Loucy (cell line): ENCODE measurements at regions not wholly inside any gene's neighbourhood (a gene's known extent, or its start where the extent isn't known, plus 50 kb on each side); places are given as distances from the start of the nearest gene placed in this dataset.

Experiments
- H2AFZ ChIP-seq: fragments of 200-600 bp; sonication (generic); 2 replicates; pipeline ENCODE4 v1.6.0; 2016; ENCODE audit warnings: antibody characterized with exemption, mild to moderate bottlenecking, low read length, moderate library complexity
- H3F3A ChIP-seq: fragments of 200-600 bp; 2 replicates; pipeline ENCODE4 v1.6.0; 2016; ENCODE audit warnings: antibody characterized with exemption, low read depth, mild to moderate bottlenecking
- H3K27me3 ChIP-seq: fragments of 200-600 bp; sonication (generic); 2 replicates; pipeline ENCODE4 v1.6.1; 2014; ENCODE audit warnings: low read length, mild to moderate bottlenecking; ENCODE audit not compliant: insufficient read depth, poor library complexity, severe bottlenecking
- H3K36me3 ChIP-seq: fragments of 200-600 bp; sonication (generic); 2 replicates; pipeline ENCODE4 v1.6.1; 2016; ENCODE audit warnings: low read length; ENCODE audit not compliant: insufficient read depth
- H3K4me1 ChIP-seq: fragments of 200-600 bp; sonication (generic); 2 replicates; pipeline ENCODE4 v1.5.1; 2014; ENCODE audit warnings: low read length, mild to moderate bottlenecking; ENCODE audit not compliant: insufficient read depth, poor library complexity, severe bottlenecking
- H3K4me2 ChIP-seq: fragments of 200-600 bp; sonication (generic); 2 replicates; pipeline ENCODE4 v1.6.0; 2014; ENCODE audit warnings: antibody characterized with exemption, low read length, low read depth, mild to moderate bottlenecking; ENCODE audit not compliant: poor library complexity, severe bottlenecking
- H3K4me3 ChIP-seq: fragments of 200-600 bp; sonication (generic); 2 replicates; pipeline ENCODE4 v1.5.1; 2014; ENCODE audit warnings: low read length, mild to moderate bottlenecking, mixed read lengths; ENCODE audit not compliant: poor library complexity, severe bottlenecking
- H3K79me2 ChIP-seq: fragments of 200-600 bp; sonication (generic); 2 replicates; pipeline ENCODE4 v1.6.1; 2014; ENCODE audit warnings: low read length; ENCODE audit not compliant: insufficient read depth
- H3K9ac ChIP-seq: fragments of 200-600 bp; sonication (generic); 2 replicates; pipeline ENCODE4 v1.6.0; 2014; ENCODE audit warnings: mild to moderate bottlenecking, low read depth, low read length, moderate library complexity; ENCODE audit not compliant: poor library complexity, severe bottlenecking
- H3K9me2 ChIP-seq: fragments of 200-600 bp; sonication (generic); replicated peaks from 2 replicates; pipeline ENCODE4 v1.6.1; 2016; ENCODE audit warnings: low read depth, low read length, mixed read lengths
- H3K9me3 ChIP-seq: fragments of 200-600 bp; sonication (generic); 2 replicates; pipeline ENCODE4 v1.6.1; 2014; ENCODE audit warnings: mild to moderate bottlenecking, antibody characterized with exemption, low read length, low read depth; ENCODE audit not compliant: insufficient read depth
- H4K20me1 ChIP-seq: fragments of 200-600 bp; sonication (generic); 2 replicates; pipeline ENCODE4 v1.6.0; 2014; ENCODE audit warnings: antibody characterized with exemption, low read length, mild to moderate bottlenecking; ENCODE audit not compliant: insufficient read depth, poor library complexity, severe bottlenecking
- CTCF ChIP-seq: fragments of 200-600 bp; sonication (generic); conservative IDR thresholded peaks from 2 replicates; pipeline ENCODE4 v1.5.1; 2014; ENCODE audit warnings: mild to moderate bottlenecking, antibody characterized with exemption, low read length
- EZH2phosphoT487 ChIP-seq: fragments of 200-600 bp; IDR thresholded peaks from 2 replicates; pipeline ENCODE4 v1.6.1; 2018; ENCODE audit warnings: antibody characterized with exemption, mild to moderate bottlenecking, moderate library complexity, borderline replicate concordance

DNA sequence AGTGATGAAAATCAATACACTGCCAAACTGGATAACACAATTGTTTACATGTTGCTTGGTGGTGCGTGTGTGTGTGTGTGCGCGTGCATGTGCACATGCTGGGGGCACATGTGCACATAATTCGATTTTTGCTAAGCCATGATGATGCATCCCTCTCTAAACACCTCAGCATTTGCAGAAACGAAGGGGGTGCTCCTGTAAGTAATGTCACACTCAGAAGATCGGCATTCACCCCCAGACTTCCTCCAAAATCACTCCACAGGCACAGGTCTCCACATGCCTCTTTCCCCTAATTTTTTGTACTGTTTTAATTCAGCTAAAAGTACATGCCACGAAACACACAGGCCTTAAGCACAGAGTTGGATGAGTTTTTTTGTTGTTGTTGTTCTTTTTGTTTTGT lies 341.5 kb downstream of the SHANK2 start:
- Histone ChIP-seq H3K79me2 (no peaks in the 10 kb centered on the region), H3F3A (no peaks in the 10 kb centered on the region), H2AFZ (no peak overlapping the region), H3K9me2 (no peaks in the 10 kb centered on the region), H3K27me3 (no peaks in the 10 kb centered on the region), H3K9me3 (peaks cover 6% of the 10 kb centered on the region; the same call in 1 of the 2 replicates), H3K4me2 (no peak overlapping the region), H3K36me3 (no peaks in the 10 kb centered on the region), H3K9ac (no peak overlapping the region), H4K20me1 (no peaks in the 10 kb centered on the region), H3K4me3 (no peak overlapping the region), H3K4me1 (no peaks in the 10 kb centered on the region)
- TF ChIP-seq EZH2phosphoT487 (no peak), CTCF (no peak)

- Histone ChIP-seq H2AFZ (no peak overlapping the region), H3K9me3 (peaks cover 6% of the 10 kb centered on the region; the same call in 1 of the 2 replicates), H3F3A (no peaks in the 10 kb centered on the region), H3K27me3 (no peaks in the 10 kb centered on the region), H3K36me3 (no peaks in the 10 kb centered on the region), H3K79me2 (no peaks in the 10 kb centered on the region), H3K9me2 (no peaks in the 10 kb centered on the region), H3K4me3 (no peak overlapping the region), H3K9ac (no peak overlapping the region), H4K20me1 (no peaks in the 10 kb centered on the region), H3K4me1 (no peaks in the 10 kb centered on the region), H3K4me2 (no peak overlapping the region)
- TF ChIP-seq EZH2phosphoT487 (no peak), CTCF (no peak)
Observed at GRCh38 chr11:70912226-70912840, 340.0 kb downstream of the SHANK2 start.

- H3K4me1 ChIP-seq: no peaks in the 10 kb centered on the region
- H3K9me2 ChIP-seq: no peaks in the 10 kb centered on the region
- no peaks in the 10 kb centered on the region for H3K36me3 ChIP-seq
- no peaks in the 10 kb centered on the region for H4K20me1 ChIP-seq
- no peak overlapping the region for H2AFZ ChIP-seq
- no peak for TF ChIP-seq CTCF
- no peak for TF ChIP-seq EZH2phosphoT487
- H3F3A ChIP-seq: no peaks in the 10 kb centered on the region
- peaks cover 6% of the 10 kb centered on the region; the same call in 1 of the 2 replicates for H3K9me3 ChIP-seq
- no peak overlapping the region for H3K9ac ChIP-seq
- H3K79me2 ChIP-seq: no peaks in the 10 kb centered on the region
- H3K27me3 ChIP-seq: no peaks in the 10 kb centered on the region
- no peak overlapping the region for H3K4me3 ChIP-seq
- no peak overlapping the region for H3K4me2 ChIP-seq
Observed at GRCh38 chr11:70913715-70914231, 338.6 kb downstream of the SHANK2 start.
